RPMI8226 (cell line): ENCODE measurements at regions not wholly inside any gene's neighbourhood (a gene's known extent, or its start where the extent isn't known, plus 50 kb on each side); places are given as distances from the start of the nearest gene placed in this dataset.

Source experiments
- DNase-seq: peaks from one replicate; pipeline ENCODE4 v3.0.0-alpha.2; 2015

- no peak for DNase-seq
Measured at GRCh38 chr5:77948476-77948875, 172.3 kb upstream of the TBCA start.

DNA sequence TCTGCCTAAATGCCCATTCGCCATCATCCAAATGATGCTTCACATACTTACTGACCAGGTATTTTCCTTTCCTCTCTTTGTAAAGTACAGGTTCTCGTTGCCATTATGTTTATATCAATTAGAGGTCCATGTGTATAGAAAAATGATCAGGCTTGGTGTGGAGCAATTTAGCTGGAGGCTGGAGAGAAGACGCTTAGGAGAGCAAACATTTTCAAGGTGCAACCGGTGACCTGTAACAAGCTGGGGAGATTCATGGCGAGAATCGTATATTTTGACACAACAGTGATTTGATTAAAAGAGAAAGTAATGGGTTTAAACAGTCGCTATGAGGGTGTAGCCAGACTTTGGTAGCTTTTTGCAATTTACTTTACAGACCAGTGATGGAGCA lies 170.9 kb upstream of the TBCA start:
- DNase-seq = no peak

GRCh38 chr5:77946381-77947040 lies 170.4 kb upstream of the TBCA start:
- DNase-seq = no peak

GRCh38 chr5:77945874-77946273 lies 169.7 kb upstream of the TBCA start:
- no peak for DNase-seq

DNA sequence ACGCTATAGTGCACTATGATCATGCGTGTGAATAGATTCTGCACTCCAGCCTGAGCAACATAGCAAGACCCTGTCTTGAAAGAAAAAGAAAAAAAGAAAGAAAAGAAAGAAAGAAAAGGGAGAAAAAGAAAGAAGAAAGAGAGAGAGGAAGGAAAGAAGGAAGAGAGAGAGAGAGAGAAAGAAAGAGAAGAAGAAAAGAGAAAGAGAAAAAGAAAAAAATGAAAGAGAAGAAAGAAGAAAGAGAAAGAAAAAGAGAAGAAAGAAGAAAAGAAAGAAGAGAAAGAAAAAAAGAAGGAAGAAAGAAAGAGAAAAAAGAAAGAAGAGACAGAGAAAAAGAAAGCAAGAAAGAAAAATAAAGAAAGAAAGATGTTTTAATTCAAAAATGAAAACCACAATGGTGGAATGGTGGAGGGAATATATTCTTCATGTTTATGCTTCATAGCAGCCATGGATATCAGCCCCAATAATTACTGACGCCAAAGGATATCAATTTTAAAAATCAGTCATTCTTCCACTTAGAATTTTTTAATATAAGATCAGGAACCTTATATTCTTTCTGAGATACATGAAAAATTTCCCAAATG lies 168.7 kb upstream of the TBCA start:
- no peak for DNase-seq

- DNase-seq = no peak
Measured at GRCh38 chr5:77943851-77944250, 167.7 kb upstream of the TBCA start.

DNA sequence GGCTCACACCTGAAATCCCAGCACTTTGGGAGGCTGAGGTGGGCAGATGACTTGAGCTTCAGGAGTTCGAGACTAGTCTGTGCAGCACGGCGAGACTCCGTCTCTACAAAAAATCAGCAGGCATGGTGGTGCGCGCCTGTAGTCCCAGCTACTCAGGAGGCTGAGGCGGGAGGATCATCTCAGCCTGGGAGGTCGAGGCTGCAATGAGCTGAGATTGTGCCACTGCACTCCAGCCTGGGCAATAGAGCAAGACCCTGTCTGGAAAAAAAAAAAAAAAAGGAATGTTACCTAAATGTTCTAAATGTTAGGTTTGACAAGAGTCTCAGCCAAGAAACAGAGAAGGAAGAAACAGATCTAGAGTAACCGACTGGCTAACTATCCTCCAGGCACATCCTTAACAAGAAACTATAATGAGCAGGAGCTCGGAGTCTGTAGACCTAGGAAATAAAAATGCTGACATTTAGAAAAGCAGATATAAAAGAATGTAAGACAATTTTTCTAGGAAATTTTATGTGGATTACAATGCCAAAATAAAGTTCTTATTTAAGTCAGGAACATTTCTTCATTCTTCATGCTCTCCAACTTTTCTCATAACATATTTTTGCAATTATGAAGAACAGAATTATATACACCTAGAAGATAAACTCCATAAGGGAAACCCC lies 166.6 kb upstream of the TBCA start:
- DNase-seq = no peak

DNA sequence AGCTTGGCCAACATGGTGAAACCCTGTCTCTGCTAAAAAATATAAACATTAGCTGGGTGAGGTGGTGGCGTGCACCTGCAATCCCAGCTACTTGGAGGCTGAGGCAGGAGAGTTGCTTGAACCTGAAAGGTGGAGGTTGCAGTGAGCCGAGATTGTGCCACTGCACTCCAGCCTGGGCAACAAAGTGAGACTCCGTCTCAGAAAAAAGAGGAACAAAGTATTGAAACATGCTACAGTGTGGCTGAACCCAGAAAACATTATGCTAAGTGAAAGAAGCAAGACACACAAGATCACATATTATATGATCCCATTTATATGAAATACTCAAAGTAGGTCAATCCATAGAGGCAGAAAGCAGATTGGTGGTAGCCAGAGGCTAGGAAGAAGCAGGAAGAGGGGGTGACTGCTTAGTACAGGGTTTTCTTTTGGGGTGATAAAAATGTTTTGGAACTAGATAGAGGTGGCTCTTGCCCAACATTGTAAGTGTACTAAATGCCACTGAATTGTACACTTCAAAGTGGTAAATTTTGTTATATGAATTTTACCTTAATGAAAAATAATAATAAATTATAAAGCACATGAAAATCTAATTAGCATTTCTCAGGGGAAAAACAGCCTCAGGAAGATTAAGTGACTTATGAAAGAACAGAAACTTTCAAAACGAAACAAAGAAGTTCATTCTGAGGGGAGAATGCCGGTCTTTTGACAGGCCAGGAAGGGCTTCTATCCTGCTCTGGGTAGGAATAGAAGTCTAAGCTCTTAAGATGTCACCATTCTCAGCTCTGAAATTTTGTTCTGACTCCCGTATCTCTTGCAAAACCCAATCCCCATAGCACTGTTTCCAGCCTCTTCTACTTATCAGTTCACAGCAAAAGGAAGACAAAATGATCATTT lies 161.1 kb upstream of the TBCA start:
- DNase-seq = peak; percentile 19

- peak; percentile 18 for DNase-seq
Measured at GRCh38 chr5:77936365-77936693, 160.2 kb upstream of the TBCA start.

DNA sequence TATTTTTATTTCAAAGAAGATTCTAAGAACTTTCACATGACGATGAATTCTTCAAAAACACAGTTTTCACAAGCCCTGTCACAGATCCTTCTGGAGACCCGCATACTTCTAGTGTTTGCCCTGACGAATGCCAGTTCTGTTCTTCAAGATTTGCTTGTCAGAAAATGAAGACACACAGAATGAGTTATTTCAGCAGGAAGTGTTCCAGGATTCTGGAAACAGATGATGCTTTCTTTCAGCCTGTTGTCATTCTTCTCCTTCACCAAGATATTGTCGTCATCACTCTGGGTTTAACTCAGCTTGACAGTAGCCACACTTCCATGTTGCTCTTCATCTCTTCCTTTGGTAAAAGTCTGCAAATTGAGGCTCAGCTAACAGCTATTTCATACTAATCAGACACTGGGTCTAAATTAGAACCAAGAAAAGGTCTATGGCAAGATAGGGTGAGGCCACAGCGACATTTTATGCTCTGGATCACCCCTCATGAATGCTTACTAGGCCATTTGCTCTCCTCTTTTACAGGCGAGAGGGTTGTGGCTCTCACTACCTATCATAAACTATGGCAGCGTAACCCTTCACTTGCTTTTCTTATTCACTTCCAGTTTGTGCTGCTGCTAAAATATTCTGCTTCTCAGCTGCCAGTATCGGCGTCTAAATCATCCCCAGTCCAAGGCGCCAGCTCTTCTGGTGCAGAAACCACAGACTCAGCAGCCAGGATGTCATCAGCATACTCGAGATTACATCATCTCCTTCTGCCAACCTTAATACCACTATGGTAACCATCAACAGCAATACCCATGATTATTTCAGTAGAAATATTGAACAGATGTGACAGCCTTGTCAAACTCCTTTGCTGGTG lies 159.6 kb upstream of the TBCA start:
- peak; percentile 42 for DNase-seq

- DNase-seq = no peak
Measured at GRCh38 chr5:77928776-77929300, 152.7 kb upstream of the TBCA start.

GRCh38 chr5:77926337-77926736 lies 150.2 kb upstream of the TBCA start:
- no peak for DNase-seq

- DNase-seq = no peak
Measured at GRCh38 chr5:77925503-77925902, 149.4 kb upstream of the TBCA start.

DNA sequence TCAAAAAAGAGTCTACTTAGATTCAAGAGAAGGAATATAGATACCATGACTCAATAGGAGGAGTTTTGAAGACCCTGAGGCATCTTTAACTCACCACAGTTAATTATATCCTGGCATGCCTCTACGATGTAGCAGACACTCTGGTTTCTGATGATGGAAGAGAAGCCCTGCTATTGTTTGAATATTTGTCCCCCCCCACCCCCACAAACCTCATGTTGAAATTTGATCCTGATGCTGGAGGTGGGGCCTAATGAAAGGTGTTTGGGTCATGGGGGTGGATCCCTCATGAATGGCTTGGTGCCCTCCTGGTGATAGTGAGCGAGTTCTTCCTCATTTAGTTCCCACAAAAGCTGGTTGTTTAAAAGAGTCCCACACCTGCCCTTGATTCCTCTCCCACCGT lies 147.9 kb upstream of the TBCA start:
- no peak for DNase-seq

GRCh38 chr5:77923666-77924065 lies 147.5 kb upstream of the TBCA start:
- DNase-seq = no peak

DNA sequence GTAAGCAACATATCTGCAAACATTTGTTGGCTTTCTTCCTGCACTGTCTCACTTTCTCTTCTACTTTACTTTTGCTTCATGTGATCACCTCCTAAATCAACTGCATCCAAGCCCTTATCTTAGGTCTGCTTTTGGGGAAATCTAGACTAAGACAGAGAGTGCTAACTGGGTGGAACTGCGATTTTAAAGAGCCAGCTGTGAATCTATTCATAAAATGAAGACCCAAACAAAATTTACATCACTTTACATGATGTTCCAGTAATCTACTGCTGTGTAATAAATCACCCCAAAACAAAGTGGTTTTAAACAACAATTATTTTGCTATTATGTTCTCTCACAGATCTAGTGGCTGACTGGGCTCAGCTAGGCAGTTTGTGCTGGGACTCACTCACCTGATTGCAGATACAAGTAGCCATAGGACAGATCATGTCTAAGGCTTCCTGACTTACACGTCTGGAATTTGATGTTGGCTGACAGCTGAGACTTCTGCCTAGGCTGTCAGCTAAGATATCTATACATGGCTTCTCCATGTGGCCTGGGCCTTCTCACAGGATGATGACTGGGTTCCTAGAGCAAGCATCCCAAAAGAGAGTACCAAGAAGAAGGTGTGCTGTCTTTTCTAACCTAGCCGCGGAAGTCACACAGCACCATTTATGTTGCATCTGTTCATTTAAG lies 145.1 kb upstream of the TBCA start:
- DNase-seq = no peak

- DNase-seq = no peak
Measured at GRCh38 chr5:77920359-77921058, 144.4 kb upstream of the TBCA start.

DNA sequence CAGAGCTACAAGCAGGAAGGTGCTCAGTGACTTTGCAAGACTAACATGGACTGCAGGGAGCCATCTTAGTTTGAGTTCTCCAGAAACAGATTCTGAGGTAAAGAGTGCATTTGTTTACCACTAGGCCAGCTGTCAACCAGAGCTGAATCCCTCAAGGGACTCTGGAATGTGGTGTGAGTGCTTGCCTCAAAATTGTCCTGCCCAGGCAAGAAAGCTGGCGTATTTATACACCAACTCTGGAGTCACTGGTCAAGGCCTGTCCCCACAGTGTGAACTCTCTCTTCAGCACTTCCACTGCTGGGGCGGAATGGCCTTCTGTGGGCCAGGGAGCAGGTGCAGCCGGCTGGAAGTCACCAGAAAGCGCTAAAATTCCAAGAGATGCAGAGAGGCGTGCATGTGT lies 139.2 kb upstream of the TBCA start:
- no peak for DNase-seq

GRCh38 chr5:77912721-77913120 lies 136.6 kb upstream of the TBCA start:
- no peak for DNase-seq

- DNase-seq = no peak
Measured at GRCh38 chr5:77910602-77911188, 134.6 kb upstream of the TBCA start.

DNA sequence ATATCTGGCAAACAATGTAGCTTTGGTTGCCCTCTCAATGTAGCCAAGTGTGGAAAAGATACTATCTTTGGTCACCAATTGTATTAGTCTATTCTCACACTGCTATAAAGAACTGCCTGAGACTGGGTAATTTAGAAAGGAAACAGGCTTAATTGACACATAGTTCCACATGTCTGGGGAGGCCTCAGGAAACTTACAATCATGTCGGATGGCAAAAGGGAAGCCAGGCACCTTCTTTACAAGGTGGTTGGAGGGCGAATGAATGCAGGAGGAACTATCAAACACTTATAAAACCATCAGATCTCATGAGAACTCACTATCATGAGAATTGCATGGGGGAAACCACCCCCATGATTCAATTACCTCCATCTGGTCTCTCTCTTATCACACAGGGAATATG lies 133.1 kb upstream of the TBCA start:
- DNase-seq = no peak
